SKM-1 (cell line): ENCODE measurements at regions not wholly inside any gene's neighbourhood (a gene's known extent, or its start where the extent isn't known, plus 50 kb on each side); places are given as distances from the start of the nearest gene placed in this dataset.
A peak's percentile ranks its signal among the peaks of the same experiment; 100 is the strongest.
"Not testable (repeated sequence)": the region's sequence is repeated elsewhere in the genome, so short reads cannot be mapped to it uniquely, and the experiment has no call there.

Experiments
- DNase-seq: peaks from one replicate; lab custom pipeline; 2025; ENCODE audit not compliant: unreplicated experiment; lab: John Stamatoyannopoulos, UW

- DNase-seq: no peak
Observed at GRCh38 chr20:5696011-5696559, 54.1 kb upstream of the SHLD1 start.

DNA sequence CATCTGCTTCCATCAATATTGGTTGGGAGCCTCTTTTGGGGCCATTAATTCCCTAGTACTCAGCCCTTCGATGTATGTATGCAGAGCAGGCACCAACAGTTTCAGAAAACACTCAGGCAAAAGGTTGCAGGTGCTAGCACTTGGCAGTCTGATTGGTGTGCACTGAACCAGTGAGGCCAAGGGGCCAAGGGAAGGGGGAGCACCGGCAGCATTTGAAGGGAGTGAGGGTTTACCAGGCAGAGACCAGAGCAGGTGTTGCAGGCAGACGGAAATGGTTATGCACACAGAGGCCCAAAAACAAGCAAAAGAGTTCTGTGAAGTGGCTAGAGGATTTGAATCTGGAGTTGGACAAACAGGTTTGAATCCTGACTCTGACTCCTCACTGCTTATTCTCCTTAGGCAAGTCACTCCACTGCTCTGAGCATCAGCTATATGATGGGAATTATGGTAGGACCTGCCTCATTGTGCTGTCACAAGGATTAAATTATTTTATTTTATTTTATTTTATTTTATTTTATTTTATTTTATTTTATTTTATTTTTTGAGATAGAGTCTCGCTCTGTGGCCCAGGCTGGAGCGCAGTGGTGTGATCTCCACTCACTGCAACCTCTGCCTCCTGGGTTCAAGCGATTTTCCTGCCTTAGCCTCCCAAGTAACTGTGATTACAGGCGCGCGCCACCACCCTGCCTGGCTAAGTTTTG lies 58.1 kb upstream of the SHLD1 start:
- no peak for DNase-seq

GRCh38 chr20:5689463-5689862 lies 60.7 kb upstream of the SHLD1 start:
- no peak for DNase-seq

DNA sequence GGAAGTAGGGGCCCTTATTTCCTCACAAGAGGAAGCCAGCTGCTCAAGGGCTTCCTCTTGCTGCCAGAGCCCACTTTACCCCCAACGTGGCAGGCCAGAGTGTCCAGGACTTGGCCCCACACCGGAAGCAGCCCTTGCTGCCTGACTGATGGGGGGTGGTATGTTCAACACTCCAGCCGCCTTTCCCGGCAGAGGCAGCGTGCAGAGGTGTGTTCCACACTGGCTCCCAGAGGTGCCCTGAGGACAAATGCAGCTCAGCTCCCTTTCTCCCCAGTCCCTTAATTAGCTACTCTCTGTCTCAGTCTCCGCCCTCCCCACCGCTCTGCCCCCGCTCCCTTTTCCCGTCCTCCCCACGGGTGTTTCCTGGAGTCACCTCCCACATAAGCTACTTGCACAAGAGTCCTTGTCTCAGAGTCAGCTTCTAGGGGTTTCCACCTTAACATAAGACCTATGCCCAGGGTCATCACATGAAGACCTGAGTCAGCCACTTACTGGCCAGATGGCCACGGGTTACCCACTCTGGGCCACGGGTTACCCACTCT lies 61.7 kb upstream of the SHLD1 start:
- DNase-seq: no peak

- no peak for DNase-seq
Observed at GRCh38 chr20:5687884-5688283, 62.3 kb upstream of the SHLD1 start.

DNA sequence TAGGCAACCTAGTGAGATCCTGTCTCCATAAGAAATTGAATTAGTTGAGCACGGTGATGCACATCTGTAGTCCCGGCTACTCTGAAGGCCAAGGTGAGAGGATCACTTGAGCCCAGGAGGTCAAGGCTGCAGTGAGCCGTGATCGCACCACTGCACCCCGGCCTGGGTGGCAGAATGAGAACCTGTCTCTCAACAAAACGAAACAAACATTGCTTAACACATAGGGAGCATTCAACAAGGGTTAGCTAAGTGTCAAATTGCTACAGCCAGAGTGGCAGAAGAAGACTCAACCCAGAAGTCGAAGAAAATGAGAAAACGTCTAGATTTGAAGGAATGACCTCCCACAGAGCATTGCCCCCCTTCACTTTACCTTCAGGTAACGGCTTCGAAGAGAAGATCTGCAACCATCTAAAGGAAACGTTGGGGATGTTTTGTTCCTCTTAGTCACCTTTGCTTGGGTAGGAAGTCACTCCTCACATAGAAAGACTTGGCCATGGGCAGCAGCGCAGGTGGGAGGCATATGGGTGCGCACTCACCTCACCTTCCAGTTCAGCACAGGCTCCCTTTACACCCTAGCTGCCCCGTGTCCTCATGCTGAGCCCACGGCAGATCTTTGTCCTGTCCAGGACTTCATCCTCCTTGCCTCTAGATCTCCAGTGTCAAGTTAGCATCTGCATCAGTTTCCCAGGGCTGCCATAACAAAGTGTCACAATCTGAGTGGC lies 63.7 kb upstream of the SHLD1 start:
- no peak for DNase-seq

GRCh38 chr20:5682556-5682955 lies 67.6 kb upstream of the SHLD1 start:
- DNase-seq: not testable (repeated sequence)

DNA sequence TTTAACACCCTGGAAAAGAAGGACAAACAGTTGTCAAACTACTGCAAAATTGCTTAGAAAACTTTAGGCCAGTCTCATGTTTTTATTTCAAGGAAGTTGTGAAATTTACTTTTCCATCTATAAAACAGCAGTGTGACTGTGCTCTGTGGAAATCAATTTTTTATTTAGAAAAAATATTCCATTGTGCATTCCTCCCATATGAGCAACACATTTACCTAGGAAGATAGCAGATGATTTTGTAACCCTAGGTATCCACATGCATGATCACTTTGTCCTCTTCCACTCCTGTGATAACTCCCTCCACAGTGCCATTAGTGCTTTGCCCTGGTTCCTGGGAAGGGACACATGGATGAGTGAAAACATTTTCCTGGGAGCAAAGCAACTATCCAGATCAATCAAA lies 69.4 kb upstream of the GPCPD1 start:
- DNase-seq: no peak

GRCh38 chr20:5678777-5679176 lies 68.0 kb upstream of the GPCPD1 start:
- no peak for DNase-seq

DNA sequence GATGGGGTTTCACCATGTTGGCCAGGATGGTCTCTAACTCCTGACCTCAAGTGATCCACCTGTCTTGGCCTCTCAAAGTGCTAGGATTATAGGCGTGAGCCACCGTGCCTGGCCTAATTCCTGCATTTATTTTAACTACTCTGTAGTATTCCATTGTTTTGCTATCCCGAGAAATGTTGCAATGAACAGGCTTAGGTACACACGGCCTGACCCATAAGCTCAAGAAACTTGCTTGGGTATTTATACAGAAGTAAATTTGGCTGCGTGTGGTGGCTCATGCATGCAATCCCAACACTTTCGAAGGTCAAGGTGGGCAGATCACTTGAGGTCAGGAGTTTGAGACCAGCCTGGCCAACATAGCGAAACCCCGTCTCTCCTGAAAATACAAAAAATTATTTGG lies 67.1 kb upstream of the GPCPD1 start:
- not testable (repeated sequence) for DNase-seq

DNA sequence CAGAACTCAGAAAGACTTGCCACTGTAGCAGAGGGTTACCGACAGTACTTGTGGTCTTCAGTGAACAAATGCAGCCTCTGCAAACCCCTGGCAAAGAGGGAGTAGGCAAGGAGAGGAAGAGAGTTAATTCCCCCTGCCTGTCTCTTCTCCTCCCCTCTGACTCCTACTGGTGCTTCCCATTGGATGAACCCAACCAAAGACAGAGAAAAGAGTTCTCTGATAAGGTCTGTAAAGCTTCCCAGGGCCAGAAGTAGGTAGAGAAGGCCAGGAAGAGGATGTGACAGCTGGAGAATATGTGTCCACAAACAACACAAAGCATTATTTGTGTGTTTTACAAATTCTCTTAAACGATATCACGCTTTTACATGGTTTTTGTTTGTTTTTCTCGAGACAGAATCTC lies 66.6 kb upstream of the GPCPD1 start:
- no peak for DNase-seq

GRCh38 chr20:5675103-5676091 lies 64.6 kb upstream of the GPCPD1 start:
- DNase-seq: no peak

GRCh38 chr20:5674176-5674660 lies 63.4 kb upstream of the GPCPD1 start:
- peak; percentile 73 for DNase-seq

GRCh38 chr20:5670874-5671273 lies 60.1 kb upstream of the GPCPD1 start:
- DNase-seq: no peak

DNA sequence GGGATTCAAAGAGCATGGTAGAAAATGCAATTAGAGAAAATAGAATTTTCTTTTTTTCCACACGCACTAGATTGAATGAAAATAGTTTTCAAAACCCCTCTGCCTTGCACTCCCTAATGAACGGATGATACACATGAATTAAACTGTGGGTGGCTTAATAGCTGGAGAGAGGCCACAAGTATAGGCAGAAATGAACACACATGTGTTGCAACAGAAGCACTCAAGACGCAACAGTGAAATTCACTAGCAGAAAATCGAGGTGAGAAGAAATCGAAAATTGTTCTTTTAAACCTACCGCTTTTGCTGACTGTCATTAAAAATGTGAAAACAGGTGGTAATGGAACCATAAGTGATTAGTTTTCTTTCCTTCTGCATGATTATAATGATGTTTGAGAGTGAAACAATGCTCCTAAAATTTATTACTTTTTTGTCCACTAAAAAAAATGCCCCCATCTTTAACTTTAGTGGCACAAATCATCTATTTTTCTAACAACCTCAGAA lies 59.3 kb upstream of the GPCPD1 start:
- DNase-seq: no peak

DNA sequence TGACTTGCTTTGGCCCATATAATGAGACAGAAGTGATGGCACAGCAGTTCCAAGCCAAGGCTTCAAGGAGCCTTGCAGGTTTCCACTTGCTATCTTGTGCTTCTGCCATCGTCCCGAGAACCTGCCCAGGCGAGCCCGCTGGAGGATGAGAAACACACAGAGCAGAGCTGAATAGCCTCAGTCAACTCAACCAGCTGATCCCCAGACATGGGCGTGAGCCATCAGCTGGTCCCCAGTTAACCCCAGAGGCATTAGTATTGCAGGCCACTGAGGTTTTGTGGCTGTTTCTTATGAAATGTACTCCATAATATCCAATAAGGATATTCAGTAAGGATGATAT lies 57.7 kb upstream of the GPCPD1 start:
- DNase-seq: no peak

GRCh38 chr20:5667705-5668528 lies 57.1 kb upstream of the GPCPD1 start:
- DNase-seq: no peak

- DNase-seq: no peak
Observed at GRCh38 chr20:5665417-5665816, 54.6 kb upstream of the GPCPD1 start.

GRCh38 chr20:5663396-5663795 lies 52.6 kb upstream of the GPCPD1 start:
- DNase-seq: no peak

DNA sequence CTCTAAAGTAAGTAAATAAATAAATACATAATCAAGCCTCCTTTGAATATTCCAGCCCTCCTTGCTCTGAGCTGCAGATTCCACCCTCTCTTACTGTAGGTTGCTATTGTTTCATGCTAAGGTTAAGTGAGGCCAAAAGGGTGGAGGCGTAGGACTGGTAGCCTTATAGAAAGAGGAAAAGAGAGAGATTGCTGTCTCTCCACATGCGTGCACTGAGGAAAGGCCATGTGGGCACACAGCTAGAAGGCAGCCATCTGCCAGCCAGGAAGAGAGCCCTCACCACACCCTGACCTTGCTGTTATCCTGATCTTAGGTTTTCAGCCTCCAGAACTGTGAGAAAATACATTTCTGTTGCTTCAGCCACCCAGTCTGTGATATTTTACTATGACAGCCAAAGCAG lies 52.0 kb upstream of the GPCPD1 start:
- no peak for DNase-seq
